GM18507 (cell line): ENCODE measurements at regions not wholly inside any gene's neighbourhood (a gene's known extent, or its start where the extent isn't known, plus 50 kb on each side); places are given as distances from the start of the nearest gene placed in this dataset.

ENCODE experiments used
- DNase-seq: peaks from one replicate; pipeline ENCODE4 v3.0.0; 2011; ENCODE audit warnings: low read depth; ENCODE audit not compliant: insufficient read length; ENCODE audit errors: extremely low spot score
- FAIRE-seq: peaks from 2 replicates; lab custom pipeline; 2011; peaks lifted over from hg19 to GRCh38; lab: Jason Lieb, UNC

DNA sequence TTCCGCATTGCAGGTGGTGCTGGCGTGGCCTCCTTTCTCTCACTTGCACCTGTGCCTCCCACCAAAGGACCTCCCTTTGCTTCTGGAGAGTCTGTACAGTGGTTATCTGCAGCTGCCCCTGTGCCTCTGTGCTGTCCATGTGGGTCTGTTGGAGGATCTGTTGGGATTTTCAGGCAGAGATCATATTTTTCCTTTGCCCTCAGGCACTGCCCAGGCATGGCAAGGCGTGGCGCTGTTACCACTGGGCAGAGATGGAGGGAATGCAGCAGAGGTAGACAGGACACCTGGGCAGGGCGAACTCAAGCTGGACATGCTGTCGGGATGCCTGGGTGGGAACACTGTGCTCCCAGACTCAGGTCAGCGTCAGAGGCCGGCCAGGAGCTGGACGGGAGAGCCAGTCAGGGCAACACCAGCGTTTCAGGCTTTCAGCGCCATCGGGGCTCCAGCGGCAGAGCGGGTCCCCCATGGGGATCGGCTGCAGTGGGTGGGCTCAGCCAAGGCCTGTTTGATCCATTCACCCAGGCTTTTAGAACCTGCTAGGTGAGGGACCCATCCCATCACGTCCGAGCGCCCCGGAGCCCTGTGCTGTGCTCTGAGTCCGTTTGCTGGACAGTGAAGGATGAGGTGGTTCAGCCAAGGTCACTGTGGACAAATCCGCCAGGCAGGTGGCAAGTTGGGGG, 718.9 kb downstream of the BRD1 start:
- no peak for DNase-seq
- FAIRE-seq, result no peak

DNA sequence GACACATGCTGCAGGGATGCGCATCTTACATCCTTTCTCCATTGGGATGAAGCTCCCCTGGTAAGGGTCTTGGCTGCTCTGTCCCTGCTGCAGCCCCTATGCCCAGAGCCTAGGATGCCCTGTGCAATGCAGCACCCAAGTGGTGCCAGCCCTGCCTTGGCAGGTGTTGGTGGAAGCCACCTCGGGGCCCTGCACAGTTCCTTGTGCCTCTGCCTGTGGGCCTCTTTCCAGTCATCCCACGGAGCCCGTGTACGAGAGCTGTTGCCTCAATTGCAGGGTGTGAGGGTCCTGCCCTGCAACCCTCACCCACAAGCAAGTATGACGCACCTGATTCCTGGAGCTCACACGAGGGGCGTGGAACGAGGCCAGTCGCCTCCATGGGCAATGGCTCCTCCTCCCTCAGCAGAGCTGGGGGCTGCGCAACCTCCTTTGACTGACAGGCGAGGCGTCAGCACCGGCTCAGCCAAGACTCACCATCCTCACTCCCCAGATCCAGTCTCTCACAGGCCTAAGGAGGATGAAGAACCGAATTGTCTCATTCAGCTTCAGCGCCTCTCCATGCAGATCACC, 719.6 kb downstream of the BRD1 start:
- DNase-seq, result no peak
- no peak for FAIRE-seq

DNA sequence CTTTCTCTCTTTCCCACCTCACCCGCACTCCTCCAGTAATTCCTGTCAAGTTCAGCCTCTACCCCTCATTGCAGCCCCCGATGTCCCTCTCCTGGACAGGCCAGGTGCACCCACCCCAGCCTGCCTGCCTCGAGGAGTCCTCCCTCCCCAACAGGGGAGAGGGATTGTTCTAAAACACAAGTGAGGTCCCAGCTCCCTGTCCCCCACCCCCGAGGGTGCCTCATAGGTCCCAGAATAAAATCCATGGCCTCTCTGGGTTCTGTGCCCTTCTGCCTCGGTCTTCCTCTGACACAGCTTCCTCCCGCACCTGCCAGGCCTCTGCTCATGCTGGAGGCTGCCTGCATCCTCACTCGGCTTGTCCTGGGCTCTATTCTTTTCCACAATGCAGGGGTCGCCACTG, 720.1 kb downstream of the BRD1 start:
- DNase-seq (no peak), FAIRE-seq (no peak)

DNA sequence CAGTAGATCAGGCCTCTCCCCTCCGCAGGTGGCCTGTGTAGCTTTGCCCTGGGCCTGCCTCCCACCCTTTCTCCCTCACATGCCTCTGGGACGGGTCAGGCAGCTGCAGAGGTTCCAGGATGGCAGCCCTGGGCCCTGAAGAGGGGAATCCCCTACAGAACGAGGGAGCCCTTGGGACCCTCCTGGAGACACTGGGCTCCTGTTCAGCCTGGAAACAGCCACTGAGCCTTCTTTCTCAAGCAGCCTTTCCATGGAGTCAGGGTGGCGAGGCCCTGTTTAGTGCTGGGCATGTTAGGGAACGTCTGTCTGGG, 720.9 kb downstream of the BRD1 start:
- DNase-seq (no peak), FAIRE-seq (no peak)

DNA sequence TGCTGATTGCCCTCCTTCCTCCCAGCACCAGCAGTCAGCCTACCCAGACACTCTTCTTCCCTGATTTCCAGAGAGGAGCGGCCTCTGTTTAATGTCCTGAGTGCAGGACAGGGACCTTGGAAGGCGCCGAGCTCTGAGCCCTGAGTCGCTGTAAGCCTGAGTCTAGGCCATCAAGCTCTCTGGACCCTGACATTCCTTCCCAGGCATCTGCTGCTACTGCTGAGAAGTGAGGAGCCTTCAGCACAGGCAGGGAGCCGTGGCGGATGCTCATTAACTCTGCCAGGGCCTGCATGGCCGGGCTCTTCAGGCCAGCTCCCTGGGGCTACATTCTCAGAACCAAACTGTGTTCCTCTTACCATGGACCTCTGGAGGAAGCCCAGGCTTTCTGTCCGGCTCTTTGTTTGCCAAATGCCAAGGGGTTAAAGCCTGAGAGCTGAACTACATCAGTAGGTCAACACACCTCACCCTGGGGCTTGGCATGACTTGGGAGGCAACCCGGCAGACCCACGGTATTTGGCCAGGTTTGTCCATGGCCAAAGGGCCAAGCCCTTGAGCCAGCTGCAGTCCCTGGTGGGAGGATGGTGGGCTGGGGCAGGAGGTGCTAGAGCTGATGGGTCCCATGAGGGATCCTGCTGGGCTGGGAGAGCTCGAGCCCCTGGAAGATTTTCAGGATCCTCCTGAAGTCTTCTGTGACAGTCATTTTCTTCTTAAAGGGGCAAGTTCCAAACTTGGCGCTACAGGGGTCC, 721.4 kb downstream of the BRD1 start:
- FAIRE-seq (no peak), DNase-seq (no peak)

DNA sequence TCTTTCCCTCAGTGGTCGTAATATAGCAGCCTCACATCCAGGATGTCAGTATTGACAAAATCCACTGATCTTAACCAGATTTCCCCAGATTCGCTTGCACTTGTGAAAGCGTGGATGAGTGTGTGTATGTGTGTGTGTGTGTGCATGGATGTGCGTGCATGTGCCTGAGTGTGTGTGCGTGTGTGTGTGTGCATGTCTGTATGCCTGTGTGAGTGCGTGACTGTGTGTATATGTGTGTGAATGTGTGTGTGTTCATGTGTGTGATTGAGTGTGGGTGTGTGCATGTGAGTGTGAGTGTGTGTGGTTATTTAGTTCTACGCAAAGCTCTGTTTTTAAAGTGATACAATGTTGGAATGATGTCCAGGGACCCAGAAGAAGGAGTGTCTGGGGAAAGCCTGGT, 723.2 kb downstream of the BRD1 start:
- DNase-seq, result no peak
- no peak for FAIRE-seq

DNA sequence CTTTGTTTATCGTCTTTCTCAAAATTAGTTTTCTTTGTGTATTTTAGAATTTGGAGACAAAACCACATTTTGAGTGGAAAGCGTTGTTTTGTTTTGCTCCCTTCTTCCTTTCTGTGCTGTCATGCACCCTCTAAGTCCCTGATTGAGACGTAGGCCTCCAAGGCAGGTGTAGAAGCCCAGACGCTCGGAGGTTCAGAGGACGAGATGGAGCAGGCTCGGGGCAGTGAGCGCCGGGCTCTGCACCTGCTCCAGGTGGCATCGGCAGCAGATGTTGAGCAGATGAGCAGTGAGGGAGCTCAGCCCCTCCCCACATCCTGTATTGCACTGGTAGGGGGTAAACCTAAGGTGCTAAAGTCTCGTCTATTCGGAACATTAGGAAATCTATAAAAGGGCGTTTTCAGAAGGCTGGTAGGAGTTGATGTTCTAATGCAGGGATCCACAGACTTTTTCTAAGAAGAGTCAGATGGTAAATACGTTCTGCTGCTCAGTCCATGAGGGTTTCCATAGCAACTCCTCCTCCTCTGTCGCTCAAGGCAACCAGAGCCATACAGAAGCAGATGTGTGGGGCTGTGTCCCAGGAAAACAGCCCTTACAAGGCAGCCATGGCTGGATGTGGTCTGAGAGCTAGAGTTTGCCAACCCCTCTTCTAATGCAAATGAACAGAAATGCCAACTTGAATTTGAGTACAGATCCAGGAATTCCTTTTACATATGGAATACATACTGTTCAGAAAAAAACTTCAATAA, 724.2 kb downstream of the BRD1 start:
- no peak for FAIRE-seq
- DNase-seq, result no peak

DNA sequence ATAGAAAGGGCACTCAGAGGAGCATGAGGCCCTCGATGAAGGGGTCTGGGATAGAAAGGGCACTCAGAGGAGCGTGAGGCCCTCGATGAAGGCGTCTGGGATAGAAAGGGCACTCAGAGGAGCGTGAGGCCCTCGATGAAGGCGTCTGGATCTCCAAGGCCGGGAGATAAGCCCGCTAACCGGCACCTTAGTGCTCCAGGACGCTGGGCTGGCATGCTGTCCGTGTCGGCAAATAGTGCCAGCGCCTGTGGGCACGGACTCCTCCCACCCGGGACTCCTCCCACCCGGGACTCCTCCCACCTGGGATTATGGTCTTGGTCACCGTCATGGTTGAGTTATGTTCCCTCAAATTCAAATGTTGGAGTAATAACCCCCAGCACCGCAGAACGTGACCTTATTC, 725.3 kb downstream of the BRD1 start:
- no peak for DNase-seq
- no peak for FAIRE-seq

DNA sequence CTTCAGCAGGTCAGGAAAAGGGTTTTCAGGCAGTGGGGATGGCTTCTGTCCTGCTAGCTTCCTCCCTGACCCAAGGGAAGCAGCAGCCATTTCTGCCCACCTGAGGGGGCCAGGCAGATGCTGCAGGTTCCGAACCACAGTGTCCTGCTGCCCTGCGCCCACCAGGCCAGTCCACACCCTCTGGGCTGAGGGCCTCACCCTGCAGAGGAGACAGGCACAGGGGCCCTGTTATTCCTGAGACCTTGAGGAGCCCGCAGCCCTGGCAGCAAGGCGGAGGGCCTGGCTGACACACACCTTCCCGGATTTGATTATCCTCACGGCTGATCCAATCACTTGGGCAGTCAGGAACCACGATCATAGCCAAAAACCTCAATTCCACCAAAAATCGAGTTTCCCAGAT, 725.8 kb downstream of the BRD1 start:
- DNase-seq, result no peak
- FAIRE-seq, result no peak

DNA sequence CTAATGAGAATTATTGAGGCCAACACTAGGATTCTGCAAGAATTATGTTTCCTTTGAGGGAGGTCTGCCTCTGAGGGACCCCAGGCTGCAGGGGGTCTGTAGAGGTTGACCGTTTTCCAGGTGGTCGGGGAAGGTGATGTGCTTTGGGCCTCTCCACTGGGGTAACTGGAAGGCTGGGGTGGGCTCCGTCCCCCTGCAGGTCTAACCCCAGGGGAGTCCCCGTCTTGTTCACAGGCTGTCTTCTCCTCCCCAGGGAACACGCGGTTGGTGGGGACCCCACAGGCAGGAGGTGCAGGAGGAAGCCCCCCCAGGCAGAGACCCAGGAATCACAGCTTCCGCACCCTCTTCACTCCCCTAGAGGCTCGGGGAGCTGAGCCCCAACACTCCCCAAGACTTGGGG, 726.4 kb downstream of the BRD1 start:
- FAIRE-seq, result no peak
- no peak for DNase-seq

DNA sequence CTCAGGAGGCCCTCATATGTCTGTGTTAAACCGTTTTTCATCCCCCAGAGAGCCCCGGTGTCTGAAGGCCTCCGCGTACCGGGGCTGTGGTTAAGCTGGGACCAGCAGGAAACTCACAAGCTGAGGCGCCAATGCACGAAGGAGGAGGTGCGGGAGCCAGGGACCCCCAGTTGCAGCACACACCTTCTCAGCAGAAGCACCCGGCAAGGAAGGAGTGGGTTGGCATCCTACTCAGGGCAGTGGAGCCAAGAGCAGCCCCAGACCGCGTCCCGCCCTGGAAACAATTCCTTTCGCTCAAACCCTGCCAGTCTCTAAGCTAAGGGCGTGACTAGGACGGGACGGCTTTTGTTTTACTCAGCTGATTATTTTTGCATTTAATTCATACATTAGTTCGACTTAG, 726.9 kb downstream of the BRD1 start:
- DNase-seq, result no peak
- no peak for FAIRE-seq

DNA sequence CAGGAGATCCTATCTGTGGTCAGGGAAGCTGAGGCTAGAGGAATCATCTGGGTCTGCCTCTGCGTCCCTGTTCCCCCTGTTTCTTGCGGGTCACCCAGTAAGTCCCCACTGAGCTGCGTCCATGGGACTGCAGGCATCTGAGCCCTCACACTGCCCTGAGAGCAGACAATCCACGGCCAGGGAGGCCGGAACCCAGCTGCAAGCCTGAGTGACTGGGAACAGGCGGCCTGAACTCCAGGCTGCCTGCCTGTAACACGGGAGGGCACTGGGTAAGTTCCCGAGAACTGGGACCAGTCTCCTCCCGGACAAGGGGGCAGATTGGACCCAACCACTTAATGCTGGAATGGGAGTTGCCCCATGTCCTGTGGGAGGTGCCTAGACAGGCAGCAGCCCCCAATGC, 727.4 kb downstream of the BRD1 start:
- DNase-seq (no peak), FAIRE-seq (no peak)

DNA sequence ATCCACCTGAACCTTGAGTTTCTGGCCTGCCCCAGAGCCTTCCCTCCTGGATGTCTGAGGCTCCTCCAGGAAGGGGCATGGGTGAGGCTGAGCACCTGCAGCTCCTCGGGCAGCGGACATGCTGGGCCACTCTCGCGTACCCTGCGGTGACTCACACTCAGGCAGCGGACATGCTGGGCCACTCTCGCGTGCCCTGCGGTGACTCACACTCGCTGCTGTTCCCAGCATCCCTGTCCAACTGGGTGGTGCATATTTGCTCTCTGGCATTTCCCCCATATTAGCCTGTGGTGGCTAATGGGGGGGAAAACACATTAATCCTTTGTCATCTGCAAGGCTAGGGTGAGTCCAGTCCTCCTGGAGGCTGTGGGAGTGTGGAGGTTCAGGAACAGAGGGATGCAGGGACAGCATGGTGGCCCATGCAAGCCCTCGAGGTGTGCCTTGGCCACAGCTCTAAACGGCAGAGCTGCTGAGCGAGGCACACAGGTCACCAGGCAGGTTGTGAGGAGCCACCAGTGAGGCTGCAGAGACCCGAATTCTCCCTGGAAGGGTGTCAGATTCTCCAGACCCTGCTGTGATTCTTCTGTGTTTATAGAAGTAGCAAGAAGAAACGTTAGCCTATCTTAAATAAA, 728.1 kb downstream of the BRD1 start:
- no peak for FAIRE-seq

DNA sequence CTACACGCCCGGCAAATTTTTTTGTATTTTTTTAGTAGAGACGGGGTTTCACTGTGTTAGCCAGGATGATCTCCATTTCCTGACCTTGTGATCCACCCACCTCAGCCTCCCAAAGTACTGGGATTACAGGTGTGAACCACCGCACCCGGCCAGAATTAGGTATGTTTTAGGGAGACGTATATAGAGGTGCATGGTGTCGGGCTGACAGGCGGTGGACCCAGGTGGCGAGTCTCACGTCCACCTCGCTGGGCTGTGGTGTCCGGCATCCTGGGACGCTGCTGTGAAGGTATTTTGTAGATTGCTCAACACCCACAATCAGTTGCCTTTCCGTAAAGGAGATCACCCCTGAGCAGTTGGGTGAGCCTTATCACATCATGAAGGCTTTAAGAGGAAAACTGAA, 728.6 kb downstream of the BRD1 start:
- FAIRE-seq (no peak), DNase-seq (no peak)

More for the DNA sequence above, 728.1 kb downstream of the BRD1 start:
- no peak for DNase-seq

DNA sequence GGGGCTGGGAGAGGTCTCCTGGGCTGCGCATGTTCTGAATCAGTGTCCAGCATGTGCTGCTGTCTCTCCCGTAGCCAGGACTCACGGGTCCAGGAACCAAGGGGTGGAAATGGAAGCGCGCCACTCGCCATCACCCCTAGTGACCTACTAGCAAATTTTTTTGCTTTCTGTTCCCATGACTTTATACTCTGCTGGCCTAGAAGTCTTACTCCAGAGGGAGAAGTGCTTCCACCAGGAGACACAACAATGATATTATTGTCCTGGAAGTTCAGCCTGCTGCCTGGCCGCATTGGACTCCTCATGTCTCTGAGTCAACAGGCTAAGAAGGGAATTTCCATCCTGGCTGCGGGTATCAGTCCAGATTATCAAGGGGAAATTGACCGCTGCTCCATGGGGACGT, 729.7 kb downstream of the BRD1 start:
- DNase-seq (no peak), FAIRE-seq (no peak)

DNA sequence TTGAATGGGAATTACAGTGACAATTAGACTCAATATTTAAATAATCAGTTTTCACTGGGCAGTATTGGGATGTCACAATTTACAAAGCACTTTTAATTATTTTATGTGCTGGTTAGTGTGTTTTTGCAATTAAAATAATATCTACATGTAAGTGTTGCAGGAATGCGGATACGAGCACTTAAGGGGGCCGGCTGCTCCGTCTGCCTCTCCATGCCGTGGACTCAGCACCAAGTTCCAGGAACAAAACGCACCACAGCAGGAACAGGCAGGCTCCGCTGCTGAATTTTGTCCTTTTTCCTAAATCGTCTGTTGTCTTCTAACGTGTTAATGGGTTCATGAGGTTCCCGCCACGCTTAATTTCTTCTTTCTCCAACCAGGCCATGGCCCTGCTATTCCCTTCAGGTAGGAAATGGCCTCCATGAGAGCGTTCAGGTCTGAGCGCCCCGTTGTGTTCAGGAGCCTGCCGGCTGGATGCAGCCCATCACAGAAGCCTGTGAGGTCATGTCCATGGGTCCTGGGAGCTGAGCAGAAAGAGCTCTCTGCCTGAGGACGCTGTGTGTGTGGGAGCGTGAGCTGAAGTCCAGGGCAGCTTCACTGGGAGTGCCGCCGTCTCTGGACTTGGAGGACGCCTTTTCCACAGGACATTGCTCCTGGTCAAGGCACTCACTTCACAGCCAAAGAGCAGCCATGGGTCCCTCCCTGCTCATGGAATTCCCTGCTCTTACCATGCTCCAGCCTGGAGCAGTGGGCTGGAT, 730.3 kb downstream of the BRD1 start:
- DNase-seq, result no peak
- FAIRE-seq, result no peak

DNA sequence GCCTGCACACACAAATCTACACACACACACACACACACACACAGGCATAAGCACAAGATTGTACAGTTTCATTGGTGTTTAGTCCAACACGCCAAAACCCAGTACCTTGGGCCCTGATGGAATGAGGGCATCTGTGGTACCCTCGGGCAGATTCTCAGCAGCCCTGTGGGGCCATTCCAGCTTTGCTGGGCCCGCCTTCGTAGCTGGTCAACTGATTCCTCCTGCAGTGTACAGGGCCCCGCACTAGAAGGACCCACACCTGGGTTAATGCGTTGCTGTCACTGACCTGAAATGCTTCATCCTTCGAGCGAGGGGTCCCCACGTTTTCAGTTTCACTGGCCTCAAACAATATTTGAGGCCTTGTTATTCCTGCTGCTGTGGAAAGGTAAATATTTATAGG, 731.2 kb downstream of the BRD1 start:
- DNase-seq (no peak), FAIRE-seq (no peak)

DNA sequence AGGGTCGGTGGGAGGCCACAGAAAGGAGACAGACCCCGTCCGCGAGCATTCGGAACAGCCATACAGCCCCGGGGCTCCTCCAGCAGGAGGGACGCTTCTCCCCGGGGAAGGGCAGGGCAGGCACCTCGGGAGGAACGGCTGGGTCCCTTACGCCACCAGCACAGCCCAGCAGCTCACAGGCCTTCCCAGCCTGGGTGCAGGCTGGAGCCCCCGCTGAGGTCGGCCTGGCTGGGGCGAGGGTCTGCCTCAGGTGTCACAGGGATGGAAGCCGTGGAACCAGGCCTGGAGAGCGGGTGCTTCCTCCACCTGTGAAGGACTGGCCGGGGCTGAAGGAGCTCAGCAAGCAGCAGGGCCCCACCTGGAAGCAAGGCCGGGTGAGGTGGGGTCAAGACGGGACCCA, 732.3 kb downstream of the BRD1 start:
- DNase-seq, result no peak
- no peak for FAIRE-seq

DNA sequence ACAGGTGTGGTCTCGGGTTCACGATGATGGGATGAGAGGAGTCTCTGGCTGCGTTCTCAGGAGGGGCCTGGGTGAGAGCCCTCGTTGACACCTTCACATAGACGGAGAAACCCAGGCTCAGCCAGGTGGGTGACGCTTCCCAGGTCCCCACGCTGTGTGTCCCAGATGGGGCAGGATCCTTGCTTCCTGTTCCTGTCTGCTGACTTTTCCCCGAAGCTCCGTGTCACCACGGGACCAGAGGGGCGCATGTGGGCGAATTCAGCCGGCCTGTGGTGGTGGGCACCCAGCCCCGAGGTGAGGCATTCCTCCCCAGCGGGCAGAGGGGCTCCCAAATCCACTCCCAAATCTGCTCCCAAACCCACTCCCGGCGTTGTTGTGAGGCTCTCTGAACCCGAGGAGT, 732.8 kb downstream of the BRD1 start:
- DNase-seq (no peak), FAIRE-seq (no peak)

DNA sequence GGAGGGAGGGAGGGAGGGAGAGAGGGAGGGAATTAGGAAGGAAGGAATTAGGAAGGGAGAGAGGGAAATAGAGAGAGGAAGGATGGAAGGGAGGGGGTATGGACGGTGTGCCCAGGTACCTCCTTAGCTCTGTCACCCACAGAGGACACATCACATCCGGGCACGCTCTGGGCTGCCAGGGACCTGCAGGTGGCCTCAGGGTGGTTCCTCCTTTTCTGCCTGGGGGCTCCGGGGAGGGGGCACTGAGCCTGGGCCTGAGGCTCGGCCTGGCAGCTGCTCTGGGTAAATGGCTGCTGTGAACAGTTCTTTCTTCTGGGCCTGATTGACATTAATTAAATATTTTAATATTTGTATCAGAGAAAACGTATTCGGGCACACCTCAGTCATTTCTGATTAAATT, 733.5 kb downstream of the BRD1 start:
- DNase-seq (no peak), FAIRE-seq (no peak)
